Panc1 (cell line): ENCODE measurements at regions not wholly inside any gene's neighbourhood (a gene's known extent, or its start where the extent isn't known, plus 50 kb on each side); places are given as distances from the start of the nearest gene placed in this dataset.
"Not testable (repeated sequence)": the region's sequence is repeated elsewhere in the genome, so short reads cannot be mapped to it uniquely, and the experiment has no call there.

Experiments
- ATAC-seq: fragments of 200-7000 bp; cut with Tn5 transposase; 2 replicates; pipeline ENCODE4 v1.9.1; 2020; ENCODE audit warnings: mild to moderate bottlenecking, moderate library complexity
- BruUV-seq: library from RNA; stranded (reverse); fragments of 400-500 nt; replicated peaks from 2 replicates; lab custom pipeline; 2021; lab: Mats Ljungman, UMichigan
- CTCF ChIA-PET: fragments of 300-600 bp; sonication (Branson Sonifier 250); formaldehyde crosslinking; loops from one replicate; lab custom pipeline; 2022; ENCODE audit warnings: antibody characterized with exemption; lab: Charles Lee
- POLR2A ChIA-PET: fragments of 300-600 bp; sonication (Branson Sonifier 250); formaldehyde crosslinking; loops from one replicate; lab custom pipeline; 2022; ENCODE audit warnings: antibody characterized with exemption; lab: Charles Lee
- DNase-seq: peaks from one replicate; pipeline ENCODE4 v3.0.0-alpha.2; 2010; ENCODE audit warnings: low read depth, low spot score
- H3K27ac ChIP-seq: 2 replicates; pipeline ENCODE4 v1.5.1; 2011; ENCODE audit warnings: mild to moderate bottlenecking, low read length, inconsistent platforms
- H3K27me3 ChIP-seq: fragments of 200-500 bp; sonication (Bioruptor generic); 2 replicates; pipeline ENCODE4 v1.6.0; 2014; ENCODE audit warnings: low read length, inconsistent platforms; ENCODE audit not compliant: control insufficient read depth, insufficient read depth
- H3K36me3 ChIP-seq: fragments of 200-500 bp; sonication (Bioruptor generic); 2 replicates; pipeline ENCODE4 v1.5.1; 2014; ENCODE audit warnings: inconsistent platforms, mild to moderate bottlenecking, low read length, moderate library complexity; ENCODE audit not compliant: control insufficient read depth, insufficient read depth
- H3K4me1 ChIP-seq: 2 replicates; pipeline ENCODE4 v1.5.1; 2011; ENCODE audit warnings: inconsistent platforms, mild to moderate bottlenecking, low read length, moderate library complexity; ENCODE audit not compliant: control insufficient read depth, insufficient read depth
- H3K4me3 ChIP-seq, 2 experiments: 2 replicates each; pipeline ENCODE4 v1.5.1; 2011 to 2012; ENCODE audit warnings: low read depth in 2 of 2, low read length in 2 of 2, mild to moderate bottlenecking in 2 of 2, inconsistent platforms in 1 of 2, moderate library complexity in 1 of 2
- H3K9me3 ChIP-seq: fragments of 200-500 bp; sonication (Bioruptor generic); 2 replicates; pipeline ENCODE4 v1.5.1; 2014; ENCODE audit warnings: low read depth, mild to moderate bottlenecking, inconsistent platforms, low read length, moderate library complexity; ENCODE audit not compliant: control insufficient read depth, insufficient read depth
- CTCF ChIP-seq: fragments of 450-650 bp; IDR thresholded peaks from 2 replicates; pipeline ENCODE4 v1.5.1; 2017; ENCODE audit warnings: mild to moderate bottlenecking
- POLR2AphosphoS5 ChIP-seq: IDR thresholded peaks from 2 replicates; pipeline ENCODE4 v1.6.1; 2012; ENCODE audit warnings: mild to moderate bottlenecking, low read depth, low read length, moderate library complexity
- SIN3A ChIP-seq: IDR thresholded peaks from 2 replicates; pipeline ENCODE4 v1.6.1; 2012; ENCODE audit warnings: low read depth, mild to moderate bottlenecking, low read length, moderate library complexity, borderline replicate concordance; ENCODE audit not compliant: insufficient read depth
- TCF7L2 ChIP-seq: IDR thresholded peaks from 2 replicates; pipeline ENCODE4 v1.6.1; 2011; ENCODE audit warnings: mild to moderate bottlenecking, low read depth, low read length, inconsistent platforms
- in situ Hi-C: cut with HindIII; loops from 2 replicates; pipeline ENCODE4 v1.10.0; 2016; ENCODE audit warnings: low sequenced_read_pairs, low pct_unique_long_range_greater_than_20kb
- intact Hi-C: fragments of 100-400 bp; cut with micrococcal nuclease; formaldehyde crosslinking; loops from one replicate; pipeline ENCODE4 v1.10.0; 2022; ENCODE audit not compliant: unreplicated experiment
- TF ChIP-seq, protein P1 (sequence below), 2 experiments: IDR thresholded peaks; 2 replicates each; pipeline ENCODE4 v1.6.1; 2011 to 2012; ENCODE audit warnings: low read depth in 2 of 2, control low read depth in 1 of 2, low read length in 1 of 2, mild to moderate bottlenecking in 1 of 2, moderate library complexity in 1 of 2; ENCODE audit not compliant: insufficient read depth in 1 of 2

DNA sequence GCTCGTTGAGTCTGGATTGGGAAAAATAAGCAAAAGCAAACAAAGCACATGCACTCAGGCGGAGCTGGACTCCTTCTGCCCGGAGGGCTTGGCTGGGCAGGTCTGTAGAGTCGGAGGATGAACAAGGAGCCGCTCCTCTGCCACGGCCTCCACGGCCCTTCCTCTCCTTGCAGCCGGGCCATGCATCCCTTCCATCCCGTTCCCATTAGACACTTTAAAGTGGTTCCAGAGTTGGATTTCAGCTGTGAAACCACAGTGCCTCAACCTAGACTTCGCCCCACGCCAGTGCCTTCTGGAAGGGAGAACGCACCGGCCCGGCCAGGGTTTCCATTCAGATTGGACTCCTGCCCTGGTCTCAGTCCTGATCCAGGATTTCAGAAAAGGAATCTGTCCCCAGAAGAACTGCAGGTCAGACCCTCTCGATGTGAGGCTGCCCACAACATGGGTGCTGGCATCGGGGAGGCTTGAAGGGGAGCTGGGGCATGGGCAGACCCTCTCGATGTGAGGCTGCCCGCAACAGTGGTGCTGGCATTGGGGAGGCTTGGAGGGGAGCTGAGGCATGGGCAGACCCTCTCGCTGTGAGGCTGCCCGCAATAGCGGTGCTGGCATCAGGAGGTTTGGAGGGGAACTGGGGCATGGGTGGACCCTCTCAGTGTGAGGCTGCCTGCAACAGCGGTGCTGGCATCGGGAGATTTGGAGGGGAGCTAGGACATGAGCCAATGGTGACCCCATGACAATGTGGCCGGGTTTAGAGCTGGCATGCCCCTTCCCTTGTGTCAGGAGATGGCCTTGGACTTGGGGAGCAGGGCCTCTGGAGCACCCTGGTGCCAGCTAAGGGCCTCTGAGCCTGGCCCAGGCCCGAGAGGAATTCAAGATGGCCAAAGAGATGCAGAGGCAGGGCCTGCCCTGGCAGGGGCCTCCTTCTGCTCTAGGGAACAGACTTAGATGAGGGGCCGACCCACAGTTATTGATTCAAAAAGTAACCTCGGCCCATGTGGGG is 304.5 kb downstream of the NDUFA10 start:
- POLR2A ChIA-PET, result no interaction called here
- Histone ChIP-seq H3K9me3 (no peaks in the 10 kb centered on the region), H3K27ac (no peak overlapping the region), H3K36me3 (no peaks in the 10 kb centered on the region), H3K27me3 (no peaks in the 10 kb centered on the region), H3K4me1 (no peaks in the 10 kb centered on the region), H3K4me3 (no peak overlapping the region)
- ATAC-seq, result no peak
- no TSS peak for BruUV-seq
- in situ Hi-C loops (no loop called here), intact Hi-C loops (no loop called here)
- CTCF ChIA-PET, result no interaction called here
- TF ChIP-seq SIN3A (no peak), TCF7L2 (no peak), POLR2AphosphoS5 (no peak), CTCF (no peak)
- TF ChIP-seq, protein P1, sequence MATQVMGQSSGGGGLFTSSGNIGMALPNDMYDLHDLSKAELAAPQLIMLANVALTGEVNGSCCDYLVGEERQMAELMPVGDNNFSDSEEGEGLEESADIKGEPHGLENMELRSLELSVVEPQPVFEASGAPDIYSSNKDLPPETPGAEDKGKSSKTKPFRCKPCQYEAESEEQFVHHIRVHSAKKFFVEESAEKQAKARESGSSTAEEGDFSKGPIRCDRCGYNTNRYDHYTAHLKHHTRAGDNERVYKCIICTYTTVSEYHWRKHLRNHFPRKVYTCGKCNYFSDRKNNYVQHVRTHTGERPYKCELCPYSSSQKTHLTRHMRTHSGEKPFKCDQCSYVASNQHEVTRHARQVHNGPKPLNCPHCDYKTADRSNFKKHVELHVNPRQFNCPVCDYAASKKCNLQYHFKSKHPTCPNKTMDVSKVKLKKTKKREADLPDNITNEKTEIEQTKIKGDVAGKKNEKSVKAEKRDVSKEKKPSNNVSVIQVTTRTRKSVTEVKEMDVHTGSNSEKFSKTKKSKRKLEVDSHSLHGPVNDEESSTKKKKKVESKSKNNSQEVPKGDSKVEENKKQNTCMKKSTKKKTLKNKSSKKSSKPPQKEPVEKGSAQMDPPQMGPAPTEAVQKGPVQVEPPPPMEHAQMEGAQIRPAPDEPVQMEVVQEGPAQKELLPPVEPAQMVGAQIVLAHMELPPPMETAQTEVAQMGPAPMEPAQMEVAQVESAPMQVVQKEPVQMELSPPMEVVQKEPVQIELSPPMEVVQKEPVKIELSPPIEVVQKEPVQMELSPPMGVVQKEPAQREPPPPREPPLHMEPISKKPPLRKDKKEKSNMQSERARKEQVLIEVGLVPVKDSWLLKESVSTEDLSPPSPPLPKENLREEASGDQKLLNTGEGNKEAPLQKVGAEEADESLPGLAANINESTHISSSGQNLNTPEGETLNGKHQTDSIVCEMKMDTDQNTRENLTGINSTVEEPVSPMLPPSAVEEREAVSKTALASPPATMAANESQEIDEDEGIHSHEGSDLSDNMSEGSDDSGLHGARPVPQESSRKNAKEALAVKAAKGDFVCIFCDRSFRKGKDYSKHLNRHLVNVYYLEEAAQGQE (IDR thresholded peaks at IDR 0.05; ENCODE audit: insufficient read depth in 1 of 2, low read depth in 2 of 2, low read length in 1 of 2), result no peak
- no peak for DNase-seq

GRCh38 chr2:239719791-239720360 is 305.3 kb downstream of the NDUFA10 start:
- H3K9me3 ChIP-seq, result no peaks in the 10 kb centered on the region
- ChIA-PET POLR2A (no interaction called here), CTCF (no interaction called here)
- no peaks in the 10 kb centered on the region for H3K36me3 ChIP-seq
- no peak overlapping the region for H3K4me3 ChIP-seq
- H3K4me1 ChIP-seq, result no peaks in the 10 kb centered on the region
- no TSS peak for BruUV-seq
- in situ Hi-C loops (no loop called here), intact Hi-C loops (no loop called here)
- no peak overlapping the region for H3K27ac ChIP-seq
- TF ChIP-seq SIN3A, result no peak
- TF ChIP-seq TCF7L2, result no peak
- no peak for TF ChIP-seq POLR2AphosphoS5
- TF ChIP-seq CTCF, result no peak
- TF ChIP-seq, protein P1 (IDR thresholded peaks at IDR 0.05; ENCODE audit: insufficient read depth in 1 of 2, low read depth in 2 of 2, low read length in 1 of 2), result no peak
- DNase-seq (no peak), ATAC-seq (no peak)
- H3K27me3 ChIP-seq, result no peaks in the 10 kb centered on the region

- H3K4me1 ChIP-seq, DNase-seq, in situ Hi-C loops, BruUV-seq, H3K9me3 ChIP-seq, intact Hi-C loops, H3K27me3 ChIP-seq, ATAC-seq, H3K4me3 ChIP-seq, CTCF ChIA-PET, POLR2A ChIA-PET, H3K27ac ChIP-seq, H3K36me3 ChIP-seq: not testable (repeated sequence)
These were observed 306.2 kb downstream of the NDUFA10 start for GRCh38 chr2:239718991-239719390.
